GOT3 (cell line): ENCODE measurements at regions not wholly inside any gene's neighbourhood (a gene's known extent, or its start where the extent isn't known, plus 50 kb on each side); places are given as distances from the start of the nearest gene placed in this dataset.

Experiments used
- DNase-seq: peaks from one replicate; lab custom pipeline; 2025; ENCODE audit warnings: mixed read lengths; lab: John Stamatoyannopoulos, UW

DNA sequence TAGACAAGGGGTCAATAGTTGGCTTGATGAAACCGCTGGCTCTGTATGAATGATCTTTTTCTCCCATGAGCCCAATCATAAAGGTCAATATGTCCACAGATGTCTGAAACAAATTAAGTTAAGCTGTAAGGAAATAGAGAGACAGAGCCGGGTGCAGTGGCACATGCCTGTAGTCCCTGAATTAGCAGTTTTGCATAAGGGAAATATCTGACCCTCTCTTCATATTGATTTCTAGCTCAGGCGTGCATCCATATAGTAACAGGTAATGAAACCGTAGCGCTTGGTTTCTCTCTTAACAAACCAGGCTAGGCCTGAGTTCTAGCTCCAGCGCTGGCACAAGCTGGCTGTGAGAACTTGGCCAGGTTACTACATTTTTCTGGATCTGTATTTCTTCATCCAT lies 118.1 kb upstream of the ERCC6L2 start:
- no peak for DNase-seq

DNA sequence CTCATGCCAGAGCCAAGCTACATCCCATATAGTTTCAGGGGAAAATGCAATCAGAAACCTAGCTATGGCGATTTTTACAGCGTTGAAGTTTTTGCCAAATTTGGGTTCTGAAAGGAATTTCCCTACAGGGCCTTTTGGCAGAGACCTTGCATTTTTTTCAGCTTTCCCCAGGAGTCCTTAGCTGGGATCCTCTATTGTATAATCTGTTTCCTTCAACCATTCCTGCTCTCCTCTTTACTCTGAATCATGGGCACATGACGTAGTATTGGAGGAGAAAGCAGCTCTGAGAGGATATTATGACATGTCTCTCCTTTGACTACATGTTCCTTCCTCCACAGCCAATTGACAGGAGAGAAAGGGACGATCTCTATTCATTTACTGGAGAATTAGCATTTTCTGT lies 118.5 kb upstream of the ERCC6L2 start:
- DNase-seq = no peak

DNA sequence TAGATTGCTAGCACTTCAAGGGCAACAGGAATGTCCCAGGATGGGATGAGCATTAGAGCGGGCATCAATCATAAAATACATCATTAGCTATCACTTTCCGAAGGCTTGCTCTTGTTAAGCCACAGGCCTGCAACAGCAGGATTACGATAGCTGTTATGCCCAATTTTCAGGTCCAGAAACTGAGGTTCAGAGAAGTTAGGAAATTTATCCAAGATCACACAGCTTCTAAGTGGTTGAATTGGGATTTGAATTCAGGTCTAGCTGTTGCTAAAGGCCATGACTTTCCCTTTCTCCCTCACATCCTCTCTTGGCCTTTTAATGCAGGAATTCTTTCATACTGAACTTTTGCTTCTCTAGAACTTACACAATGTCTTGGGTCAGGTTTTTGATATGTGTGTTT lies 119.4 kb upstream of the ERCC6L2 start:
- no peak for DNase-seq

DNA sequence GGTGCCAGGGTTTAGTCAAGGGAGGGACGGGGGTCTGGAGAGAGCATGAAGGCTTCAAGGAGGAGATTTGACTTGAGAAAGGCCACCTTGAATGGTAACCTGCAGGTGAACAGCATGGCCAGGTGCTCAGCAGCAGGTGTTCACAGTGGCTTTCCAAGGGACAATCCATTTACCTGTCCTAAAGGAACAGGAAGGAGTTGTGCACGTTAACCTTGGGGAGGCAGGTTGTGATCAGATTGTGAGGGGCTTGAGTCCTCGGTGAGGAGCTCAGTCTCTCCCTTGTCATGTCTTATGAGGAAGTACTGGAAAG lies 120.1 kb upstream of the ERCC6L2 start:
- DNase-seq = no peak

DNA sequence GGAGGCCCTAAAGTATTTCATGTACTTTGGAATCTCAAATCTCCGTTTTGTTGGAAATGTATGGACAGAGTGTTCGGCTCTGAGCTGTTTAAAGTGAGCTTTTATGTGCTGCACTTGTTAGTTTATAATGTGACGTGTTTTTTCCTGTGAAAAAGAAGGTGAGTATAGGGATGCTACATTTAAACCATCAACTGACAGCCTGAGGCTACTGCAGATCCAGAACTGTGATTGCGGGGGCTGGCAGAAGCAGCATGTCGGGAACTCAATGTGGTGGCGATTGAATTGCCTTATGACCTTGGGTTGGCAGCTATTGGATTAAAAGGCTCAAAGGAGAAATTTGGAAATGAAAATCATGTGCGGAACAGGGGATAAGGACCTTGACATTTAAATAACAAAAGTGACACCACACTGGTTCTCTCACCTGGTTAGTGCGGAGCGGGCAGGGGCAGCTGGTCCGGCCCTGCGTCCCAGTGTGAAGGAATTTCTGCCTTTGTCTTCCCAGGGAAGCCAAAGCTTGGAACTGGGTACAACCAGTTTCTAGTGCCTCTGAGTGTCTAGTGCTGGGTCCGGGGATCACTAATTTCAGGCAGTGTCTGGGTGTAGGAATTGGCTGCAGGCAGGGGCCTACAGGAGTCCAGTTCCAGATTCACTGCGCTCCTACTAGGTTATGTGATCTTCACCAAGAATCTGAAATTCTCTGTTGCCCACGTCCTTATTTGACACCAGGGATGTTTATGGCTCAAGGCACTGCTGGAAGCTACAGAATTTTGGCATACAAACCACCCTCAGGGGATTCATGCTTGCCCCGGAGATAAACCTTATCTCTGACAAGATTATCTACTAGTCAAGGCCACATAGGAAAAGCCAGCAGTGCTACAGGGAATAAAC lies 120.7 kb upstream of the ERCC6L2 start:
- DNase-seq = no peak

DNA sequence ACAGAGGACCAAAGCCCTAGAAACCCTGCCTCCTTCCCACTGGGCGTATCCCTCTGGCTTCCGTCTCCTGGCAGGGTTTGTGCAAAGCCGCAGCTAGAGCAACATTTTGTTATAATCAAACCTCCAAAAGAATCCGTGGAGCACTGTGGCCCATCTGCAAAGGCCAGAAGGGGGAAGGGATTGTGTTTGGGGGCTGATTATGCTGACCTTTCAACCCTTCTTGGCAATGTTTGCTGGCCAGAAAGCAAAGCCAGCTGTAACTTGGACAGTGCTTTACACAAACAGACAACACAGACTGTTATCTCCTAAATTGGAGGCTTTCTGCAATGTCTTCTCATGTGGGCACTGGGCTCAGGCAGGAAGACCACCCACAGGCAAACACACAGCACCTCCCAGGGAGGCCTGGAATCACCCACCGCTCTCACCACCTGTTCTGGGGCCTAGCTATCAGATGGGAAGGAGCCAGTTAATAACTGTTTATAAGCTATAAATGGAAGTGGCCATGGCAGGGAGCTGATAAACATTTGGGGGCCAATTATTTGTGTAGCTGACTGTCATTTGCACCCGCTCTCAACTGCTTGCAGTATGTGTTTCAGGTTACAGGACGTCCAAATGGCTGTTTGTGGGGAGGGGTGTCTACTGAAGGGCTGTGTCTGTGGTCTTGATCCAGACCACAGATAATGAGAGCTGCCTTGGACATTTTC lies 121.6 kb upstream of the ERCC6L2 start:
- DNase-seq = no peak

DNA sequence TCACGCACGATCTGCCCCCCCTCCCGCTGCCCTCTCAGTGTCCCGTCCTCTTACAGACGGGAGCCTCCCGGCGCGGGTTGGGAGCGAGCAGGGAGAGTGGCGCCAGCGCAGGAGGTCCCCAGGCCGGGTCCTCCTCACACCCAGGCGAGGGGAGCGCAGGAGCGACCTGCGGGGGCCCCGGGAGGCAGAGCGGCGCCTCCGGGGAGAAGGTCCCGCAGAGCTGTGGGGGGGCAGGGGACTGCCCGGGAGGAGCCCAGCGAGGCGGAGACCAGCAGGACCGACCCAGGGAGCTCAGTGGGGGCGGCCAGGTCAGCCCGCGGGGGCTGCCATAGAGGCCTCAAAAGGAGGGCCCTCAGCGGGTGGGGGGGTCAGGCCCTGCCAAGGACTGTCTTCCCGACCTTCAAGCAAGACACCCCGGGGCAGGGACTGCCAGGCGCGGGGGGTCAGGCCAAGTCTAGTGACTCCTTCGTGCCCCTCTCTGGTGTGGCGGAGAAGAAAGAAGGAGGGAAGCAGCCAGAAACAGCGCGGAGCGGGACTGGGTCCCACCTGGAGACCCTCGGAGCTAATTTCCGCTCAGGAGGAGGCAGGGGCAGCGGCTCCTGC lies 123.3 kb upstream of the ERCC6L2 start:
- no peak for DNase-seq

DNA sequence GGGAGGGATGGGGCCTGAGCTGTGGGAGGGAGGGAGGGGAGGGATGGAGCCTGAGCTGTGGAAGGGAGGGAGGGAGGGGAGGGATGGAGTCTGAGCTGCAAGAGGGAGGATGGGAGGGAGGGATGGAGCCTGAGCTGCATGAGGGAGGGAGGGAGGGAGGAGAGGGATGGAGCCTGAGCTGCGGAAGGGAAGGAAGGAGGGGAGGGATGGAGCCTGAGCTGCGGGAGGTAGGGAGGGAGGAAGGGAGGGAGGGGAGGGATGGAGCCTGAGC lies 124.0 kb upstream of the ERCC6L2 start:
- DNase-seq = no peak

DNA sequence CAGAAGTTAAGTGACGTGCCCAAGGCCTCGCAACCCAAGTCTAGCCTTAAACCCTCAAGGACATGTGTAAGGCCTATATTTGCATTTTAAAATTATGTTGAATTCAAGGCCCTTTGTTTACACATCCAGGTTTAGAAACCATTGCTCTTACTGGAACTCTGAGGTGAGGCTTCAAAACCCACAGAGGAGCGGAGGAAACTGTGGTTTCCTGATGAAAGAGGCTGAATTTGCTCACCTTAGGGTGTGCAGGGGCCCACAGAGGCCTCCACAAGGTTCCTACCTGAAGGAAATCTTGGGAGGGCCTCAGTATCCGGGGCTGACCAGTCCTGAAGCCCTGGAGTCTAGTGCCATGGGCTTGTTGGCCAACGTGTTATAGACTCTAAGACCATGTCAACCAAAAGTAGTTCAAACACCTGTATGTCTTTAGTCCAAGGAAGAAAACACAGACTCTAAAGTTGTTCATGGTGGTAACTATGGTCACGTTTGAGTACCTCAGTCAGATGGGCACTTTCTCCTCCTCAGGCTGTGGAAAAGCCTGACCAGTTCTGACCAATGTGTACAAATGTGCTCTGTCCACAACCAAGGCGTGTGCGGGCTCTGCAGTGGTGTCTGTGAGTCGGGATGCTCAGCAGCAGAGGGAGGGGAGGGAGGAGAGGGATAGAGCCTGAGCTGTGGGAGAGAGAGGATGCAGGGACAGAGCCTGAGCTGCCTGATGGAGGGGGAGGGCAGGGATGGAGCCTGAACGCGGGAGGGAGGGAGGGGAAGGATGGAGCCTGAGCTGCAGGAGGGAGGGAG lies 124.6 kb upstream of the ERCC6L2 start:
- DNase-seq = no peak

DNA sequence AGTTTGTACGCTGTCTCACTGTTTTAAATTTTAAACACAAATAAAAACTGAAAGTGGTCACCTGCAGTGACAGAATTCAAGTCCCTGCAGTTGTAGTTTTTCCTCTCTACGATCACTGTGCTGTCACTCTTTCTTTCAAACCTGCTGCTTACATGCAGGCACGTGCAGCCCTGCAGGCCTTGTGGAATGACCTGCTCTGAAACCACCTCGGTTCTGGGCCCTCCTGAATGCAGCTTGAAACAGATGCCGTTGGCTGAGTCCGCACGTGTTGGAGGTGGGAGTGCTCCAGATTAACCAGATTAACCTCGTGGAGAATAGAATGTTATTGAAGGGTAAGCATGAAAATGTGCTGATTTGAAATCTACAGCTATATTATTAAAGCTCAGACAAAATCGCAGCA lies 126.0 kb upstream of the ERCC6L2 start:
- DNase-seq = no peak

DNA sequence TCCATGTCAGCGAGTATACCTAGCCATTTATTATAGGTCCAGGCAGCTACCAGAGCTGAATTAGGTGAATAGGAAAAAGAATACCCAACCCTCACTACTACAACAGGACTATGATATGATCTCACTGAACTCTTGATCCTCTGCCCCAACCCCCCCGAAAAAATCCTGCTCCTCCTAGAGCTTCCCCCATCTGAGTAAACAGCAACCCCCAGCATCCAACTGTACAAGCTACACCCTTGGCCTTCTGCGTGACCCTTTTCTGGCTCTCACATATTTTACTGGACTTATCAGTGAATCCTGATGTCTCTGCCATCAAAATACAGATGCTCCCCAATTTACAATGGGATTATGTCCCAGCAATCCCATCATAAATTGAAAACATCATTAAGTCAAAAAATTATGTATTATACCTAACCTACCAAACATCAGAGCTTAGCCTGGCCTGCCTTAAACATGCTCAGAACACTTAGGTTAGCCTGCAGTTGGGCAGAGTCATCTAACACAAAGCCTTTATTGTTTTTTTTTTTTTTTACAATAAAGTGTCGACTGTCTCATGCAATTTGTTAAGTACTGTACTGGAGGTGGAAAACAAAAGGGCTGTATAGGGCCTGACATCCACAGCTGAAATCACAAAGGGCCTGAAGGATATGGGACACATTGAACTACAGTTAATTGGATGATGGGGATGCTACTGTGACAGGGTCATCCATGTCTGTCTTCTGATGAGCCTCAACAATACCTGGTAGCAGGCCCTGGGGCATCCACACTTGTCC lies 128.9 kb upstream of the ERCC6L2 start:
- DNase-seq = no peak

DNA sequence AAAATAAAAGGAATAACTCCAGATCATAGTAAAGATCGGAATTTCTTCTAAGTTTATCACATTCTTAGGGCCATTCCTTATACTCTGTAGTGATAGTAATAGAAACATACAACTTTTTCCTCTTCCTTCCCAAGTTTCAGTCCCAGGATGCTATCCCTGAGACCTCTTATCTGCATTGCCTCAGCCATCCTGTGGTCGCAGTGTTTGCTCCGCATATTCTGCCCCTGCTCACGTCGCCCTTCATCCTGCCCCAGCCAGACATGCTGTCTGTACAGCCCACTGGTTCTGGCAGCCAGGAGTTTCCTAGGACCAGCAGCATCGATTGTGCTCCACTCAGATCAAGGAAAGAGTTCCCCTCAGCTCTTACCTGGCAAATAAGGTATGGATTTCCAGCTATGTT lies 132.7 kb upstream of the ERCC6L2 start:
- no peak for DNase-seq

DNA sequence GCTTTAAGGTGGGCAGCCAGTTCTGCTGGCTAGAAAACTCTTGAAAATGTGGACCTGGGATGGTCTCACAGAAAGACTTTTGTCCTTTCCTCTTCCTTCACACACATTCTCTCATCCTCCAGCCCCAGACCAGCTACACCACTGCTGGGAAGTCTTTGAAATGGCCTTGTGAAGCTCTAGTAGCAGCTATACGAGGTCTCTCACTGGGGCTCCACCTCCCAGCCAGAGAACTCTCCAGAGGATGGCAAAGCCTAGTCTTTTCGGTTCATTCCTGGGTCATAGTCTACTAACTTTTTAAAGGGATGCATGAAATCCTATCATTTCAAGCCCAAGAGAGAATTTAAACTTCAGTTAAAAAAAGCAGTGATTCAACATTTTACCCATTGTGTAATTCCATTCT lies 133.9 kb upstream of the ERCC6L2 start:
- DNase-seq = no peak

DNA sequence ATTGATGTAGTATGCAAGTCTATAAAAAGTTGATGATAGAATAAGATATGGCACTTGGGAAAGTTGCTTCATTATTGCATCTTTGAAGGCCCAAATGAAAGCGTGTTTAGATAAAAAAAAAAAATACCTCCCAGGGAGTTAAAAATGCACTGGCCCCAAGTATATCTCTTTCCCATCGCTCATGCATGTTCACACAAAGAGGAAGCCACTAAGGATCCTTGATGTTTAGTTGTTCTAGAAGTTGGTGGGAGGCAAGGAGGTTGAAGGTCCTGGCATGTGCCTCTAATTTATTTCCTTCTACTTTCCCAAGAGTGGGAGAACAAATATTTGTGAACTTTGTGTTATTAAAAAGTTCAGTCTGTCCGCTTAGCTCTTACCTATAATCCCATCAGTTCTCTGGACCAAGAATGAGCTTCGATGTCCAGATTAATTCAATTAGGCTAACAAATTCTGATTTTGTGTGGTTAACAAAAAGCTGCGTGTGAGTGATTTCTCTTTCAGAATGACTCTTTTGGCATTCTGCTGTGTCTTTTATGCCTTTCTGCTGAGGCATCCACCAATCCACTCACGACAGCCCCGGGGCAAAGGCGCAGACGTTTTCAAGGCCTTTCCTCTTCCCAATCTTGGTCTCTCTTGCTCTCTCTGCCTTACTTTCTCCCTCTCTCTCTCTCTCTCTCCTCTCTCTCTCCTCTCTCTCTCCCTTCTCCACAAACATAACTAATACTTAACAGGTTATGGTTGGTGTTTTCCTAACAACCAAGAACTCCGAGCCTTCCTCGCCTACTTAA lies 135.1 kb upstream of the ERCC6L2 start:
- DNase-seq = no peak

DNA sequence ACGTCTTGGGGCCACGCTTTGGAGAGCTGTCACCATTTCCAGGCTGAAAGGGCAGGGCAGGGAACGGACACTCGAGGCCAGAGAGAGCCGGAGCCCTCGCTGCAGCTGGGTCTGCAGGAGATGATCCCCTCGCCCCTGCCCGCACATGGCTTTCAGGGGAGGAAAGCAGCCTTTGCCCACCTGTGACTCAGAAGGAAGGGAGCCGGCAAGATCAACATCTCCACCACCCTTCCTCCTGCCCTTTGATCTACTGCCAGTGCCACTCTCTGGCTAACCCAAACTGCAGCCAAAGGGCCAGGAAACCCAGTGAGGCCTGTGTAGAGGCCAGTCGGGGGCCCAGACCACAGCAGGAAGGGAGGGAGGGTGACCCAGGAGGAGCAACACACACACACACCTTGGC lies 137.1 kb upstream of the ERCC6L2 start:
- no peak for DNase-seq

DNA sequence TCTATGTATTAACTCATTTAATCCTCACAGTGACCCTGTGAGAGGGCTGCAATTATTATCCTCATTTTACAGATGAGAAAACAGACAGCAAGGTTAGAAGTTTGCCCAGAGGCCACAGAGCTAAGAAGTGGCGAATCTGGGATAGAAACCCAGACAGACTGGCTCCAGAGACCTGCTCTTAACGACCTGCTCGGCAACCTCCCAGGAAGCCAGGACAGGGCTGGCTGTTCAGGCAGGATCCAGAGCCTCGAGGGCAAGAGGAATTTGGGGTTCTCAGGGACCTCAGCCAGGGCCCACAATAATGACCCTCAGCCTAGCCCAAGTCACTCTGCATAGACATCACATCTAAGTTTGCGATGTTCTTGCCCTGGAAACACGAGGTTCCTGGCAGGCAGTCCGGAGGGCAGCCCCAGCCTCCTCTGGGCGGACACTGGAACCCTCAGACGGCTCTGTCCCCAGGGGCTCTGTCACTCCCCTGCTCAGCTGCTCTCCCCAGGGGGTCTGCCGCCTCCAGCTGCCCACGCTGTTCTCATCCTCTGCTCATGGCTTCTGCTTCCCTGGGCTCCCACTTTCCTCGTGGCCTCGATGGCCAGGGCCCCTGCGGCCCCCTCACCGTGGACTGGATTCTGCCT lies 138.5 kb upstream of the ERCC6L2 start:
- DNase-seq = no peak

DNA sequence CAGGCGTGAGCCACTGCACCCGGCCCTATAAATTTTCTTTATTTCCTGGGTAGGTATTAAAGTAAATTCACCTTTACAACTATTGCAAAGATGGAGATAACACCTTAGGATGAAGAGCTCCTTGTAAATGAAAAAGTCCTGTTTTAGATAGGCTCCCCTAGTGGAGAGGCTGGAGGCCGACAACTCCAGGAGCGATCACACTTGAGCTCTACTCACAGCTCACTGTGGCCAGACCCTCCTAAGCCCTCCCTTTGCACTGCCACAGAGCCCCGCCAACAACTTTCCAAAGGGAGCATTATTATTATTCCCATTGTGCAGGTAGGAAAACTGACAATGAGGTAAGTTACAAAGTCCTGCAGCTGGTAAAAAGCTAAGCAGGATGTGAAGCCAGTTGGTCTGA lies 139.1 kb upstream of the ERCC6L2 start:
- DNase-seq = no peak

DNA sequence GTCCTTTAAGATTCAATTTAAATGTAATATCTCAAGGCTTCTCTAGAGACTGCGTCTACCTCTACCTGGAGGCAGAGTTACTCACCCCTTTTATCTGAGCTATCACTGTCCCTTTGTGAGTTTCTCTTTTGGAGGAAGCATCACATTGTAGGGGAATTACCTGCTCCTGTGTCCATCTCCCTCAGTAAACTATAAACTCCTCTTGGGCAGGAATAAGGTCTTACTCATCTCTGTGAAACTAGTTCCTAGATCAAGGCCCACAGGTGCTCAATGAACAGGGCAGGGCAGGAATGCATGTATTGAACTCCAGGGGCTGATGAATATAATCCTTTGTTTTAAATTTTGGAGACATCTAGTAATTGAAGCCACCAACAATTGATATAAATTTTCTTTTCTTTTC lies 139.8 kb upstream of the ERCC6L2 start:
- DNase-seq = no peak

DNA sequence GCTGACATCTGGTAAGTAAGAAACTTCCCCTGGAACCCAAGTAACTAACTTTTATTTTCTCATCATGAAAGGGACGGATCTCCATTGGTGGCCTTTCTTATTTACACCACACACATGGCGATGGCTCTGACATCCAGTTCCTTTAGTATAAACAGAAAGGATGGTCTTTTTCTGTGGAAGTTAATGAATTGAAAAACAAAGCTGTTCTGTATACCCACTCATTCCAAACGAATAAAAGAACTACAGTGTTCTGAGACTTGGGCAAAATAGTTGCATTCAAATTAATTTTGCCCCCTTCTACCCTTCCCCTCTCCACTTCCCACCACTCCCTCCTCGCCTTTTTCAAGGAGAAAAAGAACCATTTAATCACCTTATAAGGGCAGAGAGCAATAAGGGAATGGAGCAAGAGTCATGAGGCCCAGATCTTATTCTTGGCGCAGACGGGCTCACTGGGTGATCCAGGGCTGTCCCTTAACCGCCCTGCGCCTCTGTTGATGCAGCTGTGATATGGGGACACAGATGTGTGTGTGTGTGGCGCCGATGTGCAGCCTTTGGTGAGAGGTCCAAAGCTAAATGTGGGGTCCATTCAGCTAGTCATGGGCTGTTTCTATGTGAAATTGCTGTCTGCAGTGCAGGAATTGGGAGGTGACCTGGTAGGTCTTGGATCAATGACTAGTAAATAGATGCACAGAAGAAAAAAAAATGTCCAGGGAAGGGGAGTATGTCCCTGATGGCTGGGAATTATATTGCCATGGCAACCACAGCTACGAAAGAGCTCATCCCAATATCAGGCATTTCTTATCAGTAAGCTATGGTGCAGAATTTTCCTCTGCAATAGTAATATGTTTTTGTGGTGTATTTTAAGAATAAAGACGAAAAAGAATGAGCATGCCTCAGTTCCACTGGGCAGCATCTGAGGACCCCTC lies 141.5 kb upstream of the ERCC6L2 start:
- DNase-seq = no peak
